Suppressor macrophage treated with lipopolysaccharide for 1 hour (primary cell): ENCODE measurements at regions not wholly inside any gene's neighbourhood (a gene's known extent, or its start where the extent isn't known, plus 50 kb on each side); places are given as distances from the start of the nearest gene placed in this dataset.
A peak's percentile ranks its signal among the peaks of the same experiment; 100 is the strongest.

Experiments
- DNase-seq, 3 donors: peaks; one replicate each; pipeline ENCODE4 v3.0.0-alpha.2; 2020 to 2022

- DNase-seq, result no peak
Measured at GRCh38 chr3:189502256-189502655, 128.9 kb upstream of the TP63 start.

- no peak for DNase-seq
Measured at GRCh38 chr3:189502676-189503257, 128.4 kb upstream of the TP63 start.

- DNase-seq, result no peak
Measured at GRCh38 chr3:189507856-189508255, 123.3 kb upstream of the TP63 start.

- DNase-seq, result no peak
Measured at GRCh38 chr3:189508784-189509501, 122.2 kb upstream of the TP63 start.

GRCh38 chr3:189512039-189512438 lies 119.2 kb upstream of the TP63 start:
- no peak for DNase-seq

- DNase-seq, result no peak
Measured at GRCh38 chr3:189512821-189513220, 118.4 kb upstream of the TP63 start.

GRCh38 chr3:189513281-189514117 lies 117.7 kb upstream of the TP63 start:
- DNase-seq, result no peak

GRCh38 chr3:189516039-189516438 lies 115.2 kb upstream of the TP63 start:
- no peak for DNase-seq

- DNase-seq, result no peak
Measured at GRCh38 chr3:189517981-189518380, 113.2 kb upstream of the TP63 start.

- DNase-seq, result no peak
Measured at GRCh38 chr3:189519458-189519857, 111.7 kb upstream of the TP63 start.

GRCh38 chr3:189529468-189529867 lies 101.7 kb upstream of the TP63 start:
- no peak for DNase-seq

- no peak for DNase-seq
Measured at GRCh38 chr3:189529889-189530471, 101.2 kb upstream of the TP63 start.

GRCh38 chr3:189530822-189531221 lies 100.4 kb upstream of the TP63 start:
- DNase-seq, result no peak

- DNase-seq, result no peak
Measured at GRCh38 chr3:189531271-189531670, 99.9 kb upstream of the TP63 start.

GRCh38 chr3:189534531-189534930 lies 96.7 kb upstream of the TP63 start:
- no peak for DNase-seq

GRCh38 chr3:189537135-189537534 lies 94.1 kb upstream of the TP63 start:
- DNase-seq, result no peak

GRCh38 chr3:189547448-189547847 lies 83.7 kb upstream of the TP63 start:
- DNase-seq, result no peak

- no peak for DNase-seq
Measured at GRCh38 chr3:189548053-189548452, 83.1 kb upstream of the TP63 start.

GRCh38 chr3:189551007-189551406 lies 80.2 kb upstream of the TP63 start:
- no peak for DNase-seq

GRCh38 chr3:189554868-189555557 lies 76.2 kb upstream of the TP63 start:
- no peak for DNase-seq

- DNase-seq, result no peak
Measured at GRCh38 chr3:189555558-189555881, 75.7 kb upstream of the TP63 start.

- no peak for DNase-seq
Measured at GRCh38 chr3:189557824-189558223, 73.4 kb upstream of the TP63 start.

- DNase-seq, result peak in 1 of 3 donors; percentile 16
Measured at GRCh38 chr3:189561256-189561655, 69.9 kb upstream of the TP63 start.
